Mesendoderm (in vitro differentiated cells): ENCODE measurements at regions not wholly inside any gene's neighbourhood (a gene's known extent, or its start where the extent isn't known, plus 50 kb on each side); places are given as distances from the start of the nearest gene placed in this dataset.
"Not testable (repeated sequence)": the region's sequence is repeated elsewhere in the genome, so short reads cannot be mapped to it uniquely, and the experiment has no call there.

Experiments
- DNase-seq: peaks from one replicate; pipeline ENCODE4 v3.0.0; 2013
- H2AK5ac ChIP-seq: 2 replicates; pipeline ENCODE4 v1.6.1; 2013; ENCODE audit warnings: low read length, inconsistent platforms
- H2BK120ac ChIP-seq: 2 replicates; pipeline ENCODE4 v1.6.1; 2013; ENCODE audit warnings: low read depth, mild to moderate bottlenecking, low read length, moderate library complexity, mixed read lengths
- H2BK15ac ChIP-seq: replicated peaks from 2 replicates; pipeline ENCODE4 v1.6.1; 2013; ENCODE audit warnings: low read depth, mild to moderate bottlenecking, moderate library complexity
- H2BK5ac ChIP-seq: 2 replicates; pipeline ENCODE4 v1.6.1; 2013; ENCODE audit warnings: low read length, inconsistent platforms
- H3K18ac ChIP-seq: 2 replicates; pipeline ENCODE4 v1.6.1; 2013; ENCODE audit warnings: mild to moderate bottlenecking, low read length, mixed read lengths
- H3K23ac ChIP-seq: one replicate; pipeline ENCODE4 v1.6.1; 2013; ENCODE audit warnings: low read length
- H3K27ac ChIP-seq: 2 replicates; pipeline ENCODE4 v1.5.1; 2013; ENCODE audit warnings: low read depth, mild to moderate bottlenecking, inconsistent platforms, low read length, moderate library complexity
- H3K27me3 ChIP-seq: 2 replicates; pipeline ENCODE4 v1.6.1; 2013; ENCODE audit warnings: low read length, control low read depth, mild to moderate bottlenecking, inconsistent platforms; ENCODE audit not compliant: insufficient read depth, poor library complexity
- H3K36me3 ChIP-seq: 2 replicates; pipeline ENCODE4 v1.6.1; 2013; ENCODE audit warnings: low read length, inconsistent platforms; ENCODE audit not compliant: control insufficient read depth, insufficient read depth
- H3K4ac ChIP-seq: one replicate; pipeline ENCODE4 v1.6.1; 2013; ENCODE audit warnings: low read depth, mild to moderate bottlenecking, low read length, moderate library complexity
- H3K4me1 ChIP-seq: 2 replicates; pipeline ENCODE4 v1.6.1; 2013; ENCODE audit warnings: low read depth, low read length, inconsistent platforms; ENCODE audit not compliant: control insufficient read depth
- H3K4me2 ChIP-seq: 2 replicates; pipeline ENCODE4 v1.6.1; 2013; ENCODE audit warnings: low read length
- H3K4me3 ChIP-seq: 2 replicates; pipeline ENCODE4 v1.5.1; 2013; ENCODE audit warnings: mild to moderate bottlenecking, low read length
- H3K56ac ChIP-seq: one replicate; pipeline ENCODE4 v1.6.1; 2013; ENCODE audit warnings: low read length
- H3K79me1 ChIP-seq: 2 replicates; pipeline ENCODE4 v1.6.1; 2013; ENCODE audit warnings: low read length, inconsistent platforms
- H3K79me2 ChIP-seq: 2 replicates; pipeline ENCODE4 v1.6.1; 2013; ENCODE audit warnings: mild to moderate bottlenecking, low read length; ENCODE audit not compliant: control insufficient read depth, insufficient read depth
- H3K9ac ChIP-seq: 2 replicates; pipeline ENCODE4 v1.6.1; 2013; ENCODE audit warnings: low read length, inconsistent platforms
- H4K5ac ChIP-seq: one replicate; pipeline ENCODE4 v1.6.1; 2013; ENCODE audit warnings: low read length
- H4K8ac ChIP-seq: one replicate; pipeline ENCODE4 v1.6.1; 2013; ENCODE audit warnings: low read depth, mild to moderate bottlenecking, control low read depth, low read length, moderate library complexity
- WGBS: extraction: QIAGEN DNeasy Blood & Tissue Kit; methylation state at CpG from one replicate; pipeline ENCODE4 v1.1.7; 2013; ENCODE audit warnings: low lambda C conversion rate, missing lambda C conversion rate; ENCODE audit not compliant: insufficient coverage; ENCODE audit errors: extremely low coverage; 5-methylcytosine and 5-hydroxymethylcytosine counted together

DNA sequence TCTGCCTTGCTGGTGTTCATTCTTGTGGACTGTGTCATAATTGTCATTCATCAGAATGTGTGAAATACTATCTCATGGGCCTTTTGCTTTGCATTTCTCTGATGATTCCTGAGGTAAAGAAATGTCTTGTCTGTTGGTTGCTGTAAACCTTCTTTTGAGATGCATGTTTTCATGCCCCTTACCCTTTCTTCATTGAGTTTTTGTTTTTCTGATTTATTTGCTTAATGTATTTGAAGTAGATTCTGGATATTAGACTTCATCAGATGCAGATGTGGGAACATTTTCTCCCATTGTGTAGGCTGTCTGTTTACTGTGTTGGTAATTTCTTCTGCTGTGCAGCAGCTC is 159.2 kb downstream of the CCDC74A start:
- not testable (repeated sequence) for H3K18ac ChIP-seq, DNase-seq, H3K27ac ChIP-seq, H3K36me3 ChIP-seq, H4K5ac ChIP-seq, H3K4me1 ChIP-seq, H4K8ac ChIP-seq, H2AK5ac ChIP-seq, H2BK15ac ChIP-seq, H3K23ac ChIP-seq, H3K4me2 ChIP-seq, H3K4me3 ChIP-seq, H3K79me1 ChIP-seq, H3K79me2 ChIP-seq, H2BK120ac ChIP-seq, H3K27me3 ChIP-seq, H2BK5ac ChIP-seq, H3K56ac ChIP-seq, H3K4ac ChIP-seq, H3K9ac ChIP-seq

GRCh38 chr2:131689066-131689465 is 161.4 kb downstream of the CCDC74A start:
- not testable (repeated sequence) for H4K5ac ChIP-seq, H3K79me2 ChIP-seq, H3K4me3 ChIP-seq, H2AK5ac ChIP-seq, H3K4ac ChIP-seq, DNase-seq, H3K27ac ChIP-seq, H2BK15ac ChIP-seq, H3K27me3 ChIP-seq, H3K9ac ChIP-seq, H2BK120ac ChIP-seq, H2BK5ac ChIP-seq, H3K4me2 ChIP-seq, H3K23ac ChIP-seq, H3K79me1 ChIP-seq, H3K36me3 ChIP-seq, H3K56ac ChIP-seq, H4K8ac ChIP-seq, H3K18ac ChIP-seq, H3K4me1 ChIP-seq
- no CpG with 5 or more reads among the region's 2 CpGs for WGBS

GRCh38 chr2:131711268-131711667 is 183.6 kb downstream of the CCDC74A start:
- not testable (repeated sequence) for H3K4me2 ChIP-seq, H2AK5ac ChIP-seq, H3K27ac ChIP-seq, H3K79me2 ChIP-seq, H3K18ac ChIP-seq, H2BK5ac ChIP-seq, H3K4me3 ChIP-seq, H2BK120ac ChIP-seq, H3K4ac ChIP-seq, DNase-seq, H3K23ac ChIP-seq, H3K56ac ChIP-seq, H4K8ac ChIP-seq, H3K79me1 ChIP-seq, H3K36me3 ChIP-seq, H3K9ac ChIP-seq, H4K5ac ChIP-seq, H2BK15ac ChIP-seq, H3K4me1 ChIP-seq, H3K27me3 ChIP-seq
- no CpG with 5 or more reads among the region's 2 CpGs for WGBS

- not testable (repeated sequence) for H3K4me2 ChIP-seq, H3K18ac ChIP-seq, H3K23ac ChIP-seq, H3K4me3 ChIP-seq, H3K36me3 ChIP-seq, H3K9ac ChIP-seq, H3K56ac ChIP-seq, H3K4ac ChIP-seq, H3K79me1 ChIP-seq, H2BK120ac ChIP-seq, DNase-seq, H3K4me1 ChIP-seq, H3K27me3 ChIP-seq, H2AK5ac ChIP-seq, H4K8ac ChIP-seq, H2BK5ac ChIP-seq, H4K5ac ChIP-seq, H3K27ac ChIP-seq, H3K79me2 ChIP-seq, H2BK15ac ChIP-seq
Measured at GRCh38 chr2:131717907-131718306, 190.2 kb downstream of the CCDC74A start.

DNA sequence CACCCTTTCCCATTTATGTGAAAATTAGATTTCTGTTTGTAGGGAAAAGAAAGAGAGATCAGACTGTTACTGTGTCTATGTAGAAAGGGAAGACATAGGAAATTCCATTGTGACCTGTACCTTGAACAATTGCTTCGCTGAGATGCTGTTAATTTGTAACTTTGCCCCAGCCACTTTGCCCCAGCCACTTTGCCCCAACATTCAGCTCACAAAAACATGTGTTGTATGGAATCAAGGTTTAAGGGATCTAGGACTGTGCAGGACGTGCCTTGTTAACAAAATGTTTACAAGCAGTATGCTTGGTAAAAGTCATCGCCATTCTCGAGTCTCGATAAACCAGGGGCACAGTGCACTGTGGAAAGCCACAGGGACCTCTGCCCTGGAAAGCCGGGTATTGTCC is 193.5 kb downstream of the CCDC74A start:
- H3K79me1 ChIP-seq, H2BK120ac ChIP-seq, DNase-seq, H2BK5ac ChIP-seq, H3K36me3 ChIP-seq, H3K27me3 ChIP-seq, H3K18ac ChIP-seq, H3K4me2 ChIP-seq, H3K79me2 ChIP-seq, H3K23ac ChIP-seq, H3K27ac ChIP-seq, H4K5ac ChIP-seq, H3K9ac ChIP-seq, H3K4me3 ChIP-seq, H2BK15ac ChIP-seq, H4K8ac ChIP-seq, H2AK5ac ChIP-seq, H3K4me1 ChIP-seq, H3K56ac ChIP-seq, H3K4ac ChIP-seq: not testable (repeated sequence)
- WGBS: no CpG with 5 or more reads among the region's 6 CpGs

DNA sequence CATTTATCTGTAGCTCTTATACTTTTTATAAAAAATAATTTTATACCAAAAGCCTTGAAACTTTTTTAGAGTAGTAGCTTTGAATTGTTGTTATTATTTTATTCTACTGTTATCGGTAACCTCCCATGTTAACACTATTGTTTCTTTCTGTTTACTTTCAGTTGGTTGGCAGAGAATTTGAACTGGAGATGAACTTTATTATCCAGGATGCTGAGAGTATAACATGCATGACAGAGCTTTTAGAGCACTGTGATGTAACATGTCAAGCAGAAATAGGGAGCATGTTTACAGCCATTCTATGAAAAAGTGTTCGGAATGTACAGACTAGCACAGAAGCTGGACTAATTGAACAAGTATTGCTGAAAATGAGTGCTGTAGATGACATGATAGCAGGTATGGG is 194.6 kb downstream of the CCDC74A start:
- not testable (repeated sequence) for H3K4me3 ChIP-seq, H2BK15ac ChIP-seq, H2BK5ac ChIP-seq, H3K27me3 ChIP-seq, H3K27ac ChIP-seq, H3K79me2 ChIP-seq, H3K4ac ChIP-seq, DNase-seq, H3K18ac ChIP-seq, H3K79me1 ChIP-seq, H3K56ac ChIP-seq, H2AK5ac ChIP-seq, H3K4me1 ChIP-seq, H2BK120ac ChIP-seq, H3K23ac ChIP-seq, H3K9ac ChIP-seq, H3K4me2 ChIP-seq, H3K36me3 ChIP-seq, H4K8ac ChIP-seq, H4K5ac ChIP-seq
- no CpG with 5 or more reads among the region's 2 CpGs for WGBS
